Suprapubic skin (tissue), 4 donors: ENCODE measurements at regions not wholly inside any gene's neighbourhood (a gene's known extent, or its start where the extent isn't known, plus 50 kb on each side); places are given as distances from the start of the nearest gene placed in this dataset.

Source experiments
- POLR2A ChIP-seq, 2 donors: fragments of 450-650 bp; IDR thresholded peaks; one replicate each; pipeline ENCODE4 v1.6.1; 2017; ENCODE audit warnings: antibody characterized with exemption in 2 of 2, mild to moderate bottlenecking in 2 of 2, moderate library complexity in 2 of 2
- POLR2AphosphoS5 ChIP-seq, 3 donors: sonication (generic); formaldehyde crosslinking; IDR thresholded peaks; one replicate each; pipeline ENCODE4 v1.6.1; 2017; ENCODE audit warnings: antibody characterized with exemption in 3 of 3
- TF ChIP-seq, protein P1 (sequence below), 2 donors: fragments of 200-600 bp in 1 of 2; fragments of 450-650 bp in 1 of 2; sonication (generic) in 1 of 2; IDR thresholded peaks; one replicate each; pipeline ENCODE4 v1.5.1; 2016 to 2019; ENCODE audit warnings: antibody characterized with exemption in 2 of 2, mild to moderate bottlenecking in 1 of 2, moderate library complexity in 1 of 2

DNA sequence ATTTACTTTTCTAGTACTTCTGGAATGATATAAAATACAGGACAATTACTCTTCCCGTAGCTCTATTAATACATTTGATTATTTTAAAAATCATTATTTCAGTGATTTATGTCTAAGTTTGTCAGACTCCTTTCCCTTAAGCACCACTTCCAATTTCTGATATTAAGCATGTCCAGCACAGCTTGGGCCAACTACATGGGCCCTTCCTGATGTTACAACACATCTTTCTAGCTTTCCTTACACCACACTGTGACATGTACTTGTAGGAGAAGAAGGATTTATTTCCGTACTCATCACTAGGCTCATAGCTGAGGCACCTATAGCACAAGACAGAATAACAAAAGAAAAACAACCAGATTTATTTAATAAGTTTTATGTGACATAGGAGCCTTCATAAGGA, 134.8 kb upstream of the HNRNPA3 start:
- TF ChIP-seq, protein P1, sequence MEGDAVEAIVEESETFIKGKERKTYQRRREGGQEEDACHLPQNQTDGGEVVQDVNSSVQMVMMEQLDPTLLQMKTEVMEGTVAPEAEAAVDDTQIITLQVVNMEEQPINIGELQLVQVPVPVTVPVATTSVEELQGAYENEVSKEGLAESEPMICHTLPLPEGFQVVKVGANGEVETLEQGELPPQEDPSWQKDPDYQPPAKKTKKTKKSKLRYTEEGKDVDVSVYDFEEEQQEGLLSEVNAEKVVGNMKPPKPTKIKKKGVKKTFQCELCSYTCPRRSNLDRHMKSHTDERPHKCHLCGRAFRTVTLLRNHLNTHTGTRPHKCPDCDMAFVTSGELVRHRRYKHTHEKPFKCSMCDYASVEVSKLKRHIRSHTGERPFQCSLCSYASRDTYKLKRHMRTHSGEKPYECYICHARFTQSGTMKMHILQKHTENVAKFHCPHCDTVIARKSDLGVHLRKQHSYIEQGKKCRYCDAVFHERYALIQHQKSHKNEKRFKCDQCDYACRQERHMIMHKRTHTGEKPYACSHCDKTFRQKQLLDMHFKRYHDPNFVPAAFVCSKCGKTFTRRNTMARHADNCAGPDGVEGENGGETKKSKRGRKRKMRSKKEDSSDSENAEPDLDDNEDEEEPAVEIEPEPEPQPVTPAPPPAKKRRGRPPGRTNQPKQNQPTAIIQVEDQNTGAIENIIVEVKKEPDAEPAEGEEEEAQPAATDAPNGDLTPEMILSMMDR (IDR thresholded peaks at IDR 0.05): no peak
- TF ChIP-seq POLR2AphosphoS5 (IDR thresholded peaks at IDR 0.05): no peak
- no peak for TF ChIP-seq POLR2A (IDR thresholded peaks at IDR 0.05)
